GM19324 (cell line): ENCODE measurements at regions not wholly inside any gene's neighbourhood (a gene's known extent, or its start where the extent isn't known, plus 50 kb on each side); places are given as distances from the start of the nearest gene placed in this dataset.

ENCODE experiments used
- ATAC-seq: cut with Tn5 transposase; IDR thresholded peaks from one replicate; pipeline ENCODE4 v1.9.1; 2021; ENCODE audit warnings: mild to moderate bottlenecking, moderate library complexity; ENCODE audit not compliant: unreplicated experiment, low FRiP score

- no peak for ATAC-seq
Observed at GRCh38 chr18:27899893-27900292, 277.0 kb downstream of the CDH2 start.

- ATAC-seq, result no peak
Observed at GRCh38 chr18:27894746-27895145, 282.2 kb downstream of the CDH2 start.

- ATAC-seq, result no peak
Observed at GRCh38 chr18:27887711-27888495, 289.0 kb downstream of the CDH2 start.

GRCh38 chr18:27887287-27887686, 289.6 kb downstream of the CDH2 start:
- no peak for ATAC-seq

GRCh38 chr18:27879540-27879939, 297.4 kb downstream of the CDH2 start:
- ATAC-seq, result no peak

- no peak for ATAC-seq
Observed at GRCh38 chr18:27871726-27872125, 305.2 kb downstream of the CDH2 start.

GRCh38 chr18:27869735-27870134, 307.2 kb downstream of the CDH2 start:
- no peak for ATAC-seq

GRCh38 chr18:27865431-27865830, 311.5 kb downstream of the CDH2 start:
- no peak for ATAC-seq

GRCh38 chr18:27863780-27864430, 313.0 kb downstream of the CDH2 start:
- no peak for ATAC-seq

- no peak for ATAC-seq
Observed at GRCh38 chr18:27862041-27862682, 314.8 kb downstream of the CDH2 start.

GRCh38 chr18:27861539-27861938, 315.4 kb downstream of the CDH2 start:
- no peak for ATAC-seq

- no peak for ATAC-seq
Observed at GRCh38 chr18:27860701-27861107, 316.2 kb downstream of the CDH2 start.

- no peak for ATAC-seq
Observed at GRCh38 chr18:27860011-27860410, 316.9 kb downstream of the CDH2 start.

GRCh38 chr18:27856820-27857219, 320.1 kb downstream of the CDH2 start:
- ATAC-seq, result no peak

GRCh38 chr18:27855486-27855885, 321.4 kb downstream of the CDH2 start:
- ATAC-seq, result no peak

GRCh38 chr18:27854631-27855030, 322.3 kb downstream of the CDH2 start:
- ATAC-seq, result no peak

GRCh38 chr18:27848336-27848735, 328.6 kb downstream of the CDH2 start:
- no peak for ATAC-seq

GRCh38 chr18:27847412-27847811, 329.5 kb downstream of the CDH2 start:
- ATAC-seq, result no peak

- no peak for ATAC-seq
Observed at GRCh38 chr18:27845897-27846296, 331.0 kb downstream of the CDH2 start.

- no peak for ATAC-seq
Observed at GRCh38 chr18:27843783-27844777, 332.9 kb downstream of the CDH2 start.
